HG03095 (cell line): ENCODE measurements at regions not wholly inside any gene's neighbourhood (a gene's known extent, or its start where the extent isn't known, plus 50 kb on each side); places are given as distances from the start of the nearest gene placed in this dataset.
"Not testable (repeated sequence)": the region's sequence is repeated elsewhere in the genome, so short reads cannot be mapped to it uniquely, and the experiment has no call there.

Experiments used
- ATAC-seq: cut with Tn5 transposase; IDR thresholded peaks from one replicate; pipeline ENCODE4 v1.9.1; 2021; ENCODE audit warnings: moderate library complexity; ENCODE audit not compliant: unreplicated experiment

- no peak for ATAC-seq
Measured at GRCh38 chr10:6929148-6929830, 349.2 kb upstream of the PRKCQ start.

- ATAC-seq: no peak
Measured at GRCh38 chr10:6928586-6928985, 348.5 kb upstream of the PRKCQ start.

GRCh38 chr10:6926971-6927370, 346.9 kb upstream of the PRKCQ start:
- ATAC-seq: no peak

GRCh38 chr10:6925146-6925545, 345.1 kb upstream of the PRKCQ start:
- ATAC-seq: no peak

- no peak for ATAC-seq
Measured at GRCh38 chr10:6924166-6924565, 344.1 kb upstream of the PRKCQ start.

- ATAC-seq: not testable (repeated sequence)
Measured at GRCh38 chr10:6921026-6921425, 340.9 kb upstream of the PRKCQ start.

- ATAC-seq: peak; percentile 96
Measured at GRCh38 chr10:6920072-6921019, 340.3 kb upstream of the PRKCQ start.

GRCh38 chr10:6919077-6919476, 339.0 kb upstream of the PRKCQ start:
- no peak for ATAC-seq

GRCh38 chr10:6918305-6918704, 338.2 kb upstream of the PRKCQ start:
- ATAC-seq: no peak

GRCh38 chr10:6917125-6917524, 337.0 kb upstream of the PRKCQ start:
- ATAC-seq: no peak

- ATAC-seq: no peak
Measured at GRCh38 chr10:6916601-6917000, 336.5 kb upstream of the PRKCQ start.

GRCh38 chr10:6915307-6915706, 335.2 kb upstream of the PRKCQ start:
- no peak for ATAC-seq

GRCh38 chr10:6912929-6913328, 332.9 kb upstream of the PRKCQ start:
- ATAC-seq: no peak

- ATAC-seq: no peak
Measured at GRCh38 chr10:6912424-6912823, 332.3 kb upstream of the PRKCQ start.

- ATAC-seq: no peak
Measured at GRCh38 chr10:6912021-6912420, 331.9 kb upstream of the PRKCQ start.

GRCh38 chr10:6909905-6910560, 330.0 kb upstream of the PRKCQ start:
- no peak for ATAC-seq

- no peak for ATAC-seq
Measured at GRCh38 chr10:6907877-6908530, 327.9 kb upstream of the PRKCQ start.

- no peak for ATAC-seq
Measured at GRCh38 chr10:6894405-6894804, 314.3 kb upstream of the PRKCQ start.

GRCh38 chr10:6892864-6893263, 312.8 kb upstream of the PRKCQ start:
- ATAC-seq: no peak

- no peak for ATAC-seq
Measured at GRCh38 chr10:6891924-6892323, 311.8 kb upstream of the PRKCQ start.

- ATAC-seq: no peak
Measured at GRCh38 chr10:6889718-6890117, 309.6 kb upstream of the PRKCQ start.
